ENCODE measurements at regions not wholly inside any gene's neighbourhood (a gene's known extent, or its start where the extent isn't known, plus 50 kb on each side); places are given as distances from the start of the nearest gene placed in this dataset.
"Not testable (repeated sequence)": the region's sequence is repeated elsewhere in the genome, so short reads cannot be mapped to it uniquely, and the experiment has no call there.

DNA sequence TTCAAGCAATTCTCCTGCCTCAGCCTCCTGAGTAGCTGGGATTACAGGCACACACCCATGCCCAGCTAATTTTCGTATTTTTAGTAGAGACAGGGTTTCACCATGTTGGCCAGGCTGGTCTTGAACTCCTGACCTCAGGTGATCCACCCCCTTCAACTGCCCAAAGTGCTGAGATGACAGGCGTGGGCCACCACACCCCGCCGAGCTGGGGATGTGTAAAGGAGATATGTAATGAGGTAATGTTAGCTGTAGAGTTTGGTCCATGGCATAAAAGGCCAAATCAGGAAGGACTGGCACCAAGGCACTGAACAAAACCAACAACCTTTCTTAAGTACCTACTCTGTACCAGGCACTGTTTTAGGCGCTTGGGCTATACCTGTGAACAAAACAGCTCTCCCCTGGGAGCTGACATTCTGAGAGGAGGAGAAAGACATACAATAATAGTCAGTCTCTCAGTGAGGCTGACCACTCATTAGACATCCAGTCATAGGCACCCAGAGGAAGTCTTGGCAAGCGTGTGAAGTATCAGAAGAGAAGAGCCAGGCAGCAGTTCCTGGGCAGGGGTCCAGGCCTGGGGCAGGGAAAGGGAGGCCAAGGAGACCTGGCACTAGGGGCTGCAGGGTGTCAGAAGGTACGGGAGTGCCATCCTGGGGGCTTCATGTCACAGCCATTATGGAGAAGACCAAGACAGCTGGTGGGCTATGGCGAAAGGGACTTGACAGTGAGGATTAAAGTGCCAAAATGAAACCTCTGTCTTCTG lies 164.8 kb upstream of the DTNBP1 start:
- no peak for DNase-seq (ENCODE audit: low read depth)

DNA sequence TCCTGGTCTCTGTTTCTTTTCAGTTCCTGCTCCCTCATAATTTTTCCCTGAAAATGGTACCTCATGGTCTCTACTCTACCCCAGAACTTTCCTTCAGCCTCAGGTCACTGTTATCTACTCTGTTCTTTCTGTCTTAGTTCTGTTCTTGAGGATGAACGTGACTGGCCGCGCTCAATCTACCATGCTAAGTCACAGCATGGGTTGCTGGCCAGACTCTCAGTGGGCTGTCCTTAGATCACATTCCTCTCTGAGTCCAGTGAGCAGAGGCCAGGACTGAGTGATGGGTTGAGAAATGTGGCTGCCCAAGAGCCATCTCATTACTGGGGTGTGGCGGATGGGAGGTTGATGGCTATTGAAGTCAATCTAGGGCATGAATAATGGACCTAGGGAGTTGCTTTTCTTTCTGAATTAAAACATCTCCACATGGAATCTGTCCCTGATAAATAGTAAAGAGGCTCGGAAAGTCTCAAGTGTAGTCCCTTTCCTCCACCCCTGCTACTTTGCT lies 164.0 kb upstream of the DTNBP1 start:
- no peak for DNase-seq (ENCODE audit: low read depth)

DNA sequence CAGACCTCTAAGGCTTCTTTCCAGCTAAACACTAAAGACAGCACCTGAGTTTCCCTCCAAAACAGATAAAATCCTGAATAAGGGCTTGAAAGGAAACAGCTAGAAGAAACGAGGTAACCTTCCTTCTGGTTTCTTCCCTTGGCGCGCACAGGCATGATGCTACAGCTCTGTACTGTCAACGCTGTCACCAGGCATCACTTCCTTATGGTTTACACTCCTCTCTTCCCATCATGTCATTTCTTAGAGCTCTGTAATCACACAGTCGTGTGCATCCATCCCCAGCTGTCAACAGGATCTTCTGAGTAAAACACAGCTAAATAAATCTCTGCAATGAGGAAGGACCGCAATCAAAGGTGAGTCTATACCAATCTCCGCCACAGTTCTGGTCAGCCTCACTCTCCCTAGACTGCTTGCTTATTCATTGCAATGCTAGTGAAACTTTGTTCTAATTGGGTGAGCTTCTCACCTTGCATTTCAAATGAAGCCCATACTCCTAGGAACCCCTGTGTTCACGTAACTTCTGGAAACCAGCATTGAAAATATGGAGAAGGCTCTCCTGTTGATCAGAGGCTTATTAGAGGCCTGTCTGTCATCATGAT lies 162.6 kb upstream of the DTNBP1 start:
- DNase-seq (ENCODE audit: low read depth) = no peak

DNA sequence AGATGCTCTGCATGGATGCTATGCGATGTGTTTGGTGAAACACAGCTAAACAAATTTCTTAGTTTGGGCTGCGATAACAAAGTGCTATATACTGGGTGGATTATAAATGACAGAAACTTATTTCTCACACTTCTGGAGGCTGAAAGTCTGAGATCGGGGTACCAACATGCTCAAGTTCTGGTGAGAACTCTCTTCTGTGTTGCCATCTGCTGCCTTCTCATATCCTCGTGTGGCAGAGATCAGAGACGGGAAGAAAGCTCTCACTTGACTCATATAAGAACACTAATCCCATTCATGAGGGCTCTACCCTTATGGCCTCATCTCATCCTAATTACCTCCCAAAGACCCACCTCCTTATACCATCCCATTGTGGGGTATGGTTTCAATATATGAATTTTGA lies 162.0 kb upstream of the DTNBP1 start:
- DNase-seq (ENCODE audit: low read depth) = no peak

DNA sequence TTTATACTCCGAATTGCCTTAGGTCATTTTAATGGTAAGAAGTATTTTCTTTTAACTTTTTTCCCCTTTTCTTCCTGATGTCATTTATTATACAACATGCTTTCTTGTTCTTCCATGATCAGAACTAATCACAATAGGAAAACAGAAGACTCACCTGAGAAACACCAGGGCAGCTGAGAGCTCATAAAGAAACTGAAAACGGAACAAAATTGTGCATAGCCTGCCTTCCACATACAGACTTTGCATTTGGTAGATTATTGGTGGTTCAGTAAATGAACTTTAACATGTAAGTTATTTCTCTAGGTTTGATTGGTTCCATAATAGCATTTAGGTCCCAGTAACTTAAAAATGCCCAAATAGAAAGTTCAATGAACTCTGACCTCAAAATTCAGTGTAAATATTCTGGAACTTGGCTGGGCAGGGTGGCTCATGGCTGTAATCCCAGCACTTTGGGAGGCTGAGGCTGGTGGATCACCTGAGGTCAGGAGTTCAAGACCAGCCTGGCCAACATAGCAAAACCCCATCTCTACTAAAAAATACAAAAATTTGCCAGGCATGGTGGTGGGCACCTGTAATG lies 161.1 kb upstream of the DTNBP1 start:
- no peak for DNase-seq (ENCODE audit: low read depth)

DNA sequence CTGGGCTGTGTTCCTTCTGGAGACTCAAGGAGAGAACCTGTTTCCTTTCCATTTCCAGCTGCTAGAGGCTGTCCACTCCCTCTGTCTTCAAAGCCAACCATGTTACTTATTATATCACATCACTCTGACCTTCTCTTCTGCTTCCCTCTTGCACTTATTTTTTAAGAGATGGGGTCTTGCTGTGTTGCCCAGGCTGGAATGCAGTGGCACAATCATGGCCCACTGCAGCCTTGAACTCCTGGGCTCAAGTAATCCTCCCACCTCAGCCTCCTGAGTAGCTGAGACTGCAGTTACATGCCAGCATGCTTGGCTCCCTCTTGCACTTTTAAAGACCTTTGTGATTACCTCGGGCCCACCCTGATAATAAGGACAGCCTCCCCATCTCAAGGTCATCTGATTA lies 160.0 kb upstream of the DTNBP1 start:
- DNase-seq (ENCODE audit: low read depth) = no peak

DNA sequence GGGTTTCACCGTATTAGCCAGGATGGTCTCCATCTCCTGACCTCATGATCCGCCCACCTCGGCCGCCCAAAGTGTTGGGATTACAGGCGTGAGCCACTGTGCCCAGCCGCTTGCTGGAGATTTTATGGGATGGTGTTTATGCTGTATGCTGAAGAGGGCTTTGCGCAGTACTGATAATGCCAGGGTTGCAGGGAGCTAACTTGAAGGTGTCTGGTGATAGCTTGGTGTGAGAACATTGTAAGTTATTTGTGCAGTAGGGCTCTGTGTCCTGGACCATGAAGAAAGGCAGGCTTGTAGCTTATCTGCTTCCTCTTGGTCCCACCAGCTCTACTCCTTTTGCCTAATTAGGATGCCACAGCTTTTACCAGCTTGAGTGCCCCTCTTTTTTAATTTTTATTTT lies 157.0 kb upstream of the DTNBP1 start:
- no peak for DNase-seq (ENCODE audit: low read depth)

DNA sequence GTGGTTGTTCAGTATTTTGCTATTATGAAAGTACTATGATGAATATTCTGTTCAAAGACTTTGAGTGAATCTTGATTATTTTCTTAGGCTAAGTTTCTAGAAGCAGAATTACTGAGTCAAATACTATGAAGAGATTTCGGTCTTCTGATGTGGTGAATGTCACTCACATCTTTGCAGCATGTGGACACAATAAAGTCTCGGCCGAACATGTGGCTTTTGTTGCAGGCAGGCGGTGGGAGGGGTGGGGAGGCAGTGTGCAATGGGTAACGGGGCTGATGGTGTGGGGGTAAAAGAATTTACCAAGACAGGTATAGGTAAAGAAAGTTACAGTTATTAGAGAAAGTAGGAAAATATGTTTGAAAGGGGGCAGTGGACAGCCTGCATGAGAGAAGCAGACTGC lies 156.4 kb upstream of the DTNBP1 start:
- DNase-seq (ENCODE audit: low read depth) = no peak

DNA sequence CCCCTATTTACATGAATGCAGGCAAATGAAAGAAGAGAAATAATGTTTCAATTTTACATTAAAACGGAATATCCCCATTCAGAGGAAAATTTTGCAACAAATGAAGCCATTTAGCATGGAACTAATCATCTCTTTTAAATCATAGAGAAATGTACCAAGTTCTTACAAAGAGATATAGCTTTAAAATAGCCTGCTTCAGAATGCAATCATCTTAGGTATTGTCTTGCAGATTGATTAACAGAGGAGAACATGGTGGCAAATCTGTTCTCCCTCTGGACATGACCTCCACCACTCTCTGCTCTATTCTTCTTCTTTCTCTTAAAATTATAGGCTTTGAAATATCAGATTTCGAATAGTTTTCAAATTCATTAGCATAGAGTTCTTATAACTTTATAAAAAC lies 155.7 kb upstream of the DTNBP1 start:
- DNase-seq (ENCODE audit: low read depth) = no peak

DNA sequence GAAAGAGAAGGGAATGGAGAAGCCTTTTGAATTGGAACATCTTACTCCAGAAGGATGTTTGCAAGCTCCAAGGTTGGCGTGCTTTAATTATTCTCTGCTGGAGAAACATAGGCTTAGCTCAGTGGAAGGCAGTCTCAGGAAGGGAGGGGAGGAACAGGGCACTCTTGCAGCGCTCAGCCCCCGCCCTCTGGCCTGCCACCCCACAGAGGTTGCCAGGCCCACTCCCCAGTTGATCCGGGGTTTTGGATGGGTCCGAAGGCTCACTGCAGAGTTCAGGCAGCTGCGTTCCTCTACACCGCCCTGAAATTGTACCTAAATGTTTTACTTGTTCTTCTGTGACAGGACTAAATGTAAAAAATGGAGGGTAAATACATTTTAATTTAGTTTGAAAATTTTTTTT lies 155.2 kb upstream of the DTNBP1 start:
- DNase-seq (ENCODE audit: low read depth) = no peak

DNA sequence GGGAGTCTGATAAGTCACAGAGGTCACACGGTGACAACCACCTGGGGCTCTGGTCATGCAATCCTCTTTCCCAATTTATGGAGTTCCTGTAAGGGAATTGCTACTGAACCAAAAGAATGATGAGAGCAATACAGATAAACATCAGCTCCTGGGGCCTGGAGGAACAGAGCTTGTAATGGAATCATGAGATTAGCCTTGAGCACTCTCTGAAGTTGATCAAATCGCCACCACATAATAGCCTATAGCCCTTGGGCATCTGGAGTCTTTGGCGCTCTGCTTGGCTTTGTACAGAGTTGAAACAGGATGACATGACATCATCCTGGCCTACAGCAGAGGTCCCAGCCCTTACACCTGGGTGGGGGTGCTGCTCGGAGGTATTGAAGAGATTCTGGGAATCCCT lies 154.3 kb upstream of the DTNBP1 start:
- no peak for DNase-seq (ENCODE audit: low read depth)

DNA sequence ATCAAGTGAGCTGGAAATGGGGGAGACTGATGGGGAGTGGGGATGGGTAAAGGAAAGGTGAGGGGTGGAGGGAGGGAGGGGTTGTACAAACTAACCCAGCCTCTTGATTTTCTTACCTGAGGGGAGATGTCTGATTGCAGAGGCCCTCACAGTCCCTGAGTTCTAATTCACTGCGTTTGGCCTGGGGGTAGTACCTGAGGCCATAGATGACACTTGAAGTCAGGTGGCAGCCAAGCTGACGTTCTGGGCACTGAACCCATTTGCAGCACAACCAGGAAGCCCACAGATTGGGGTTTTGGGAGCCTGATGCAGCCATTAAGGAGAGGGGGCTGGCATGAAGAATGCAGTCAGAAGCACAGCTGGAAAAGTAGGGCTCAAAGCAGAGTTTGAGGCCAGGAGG lies 153.8 kb upstream of the DTNBP1 start:
- DNase-seq (ENCODE audit: low read depth) = no peak

DNA sequence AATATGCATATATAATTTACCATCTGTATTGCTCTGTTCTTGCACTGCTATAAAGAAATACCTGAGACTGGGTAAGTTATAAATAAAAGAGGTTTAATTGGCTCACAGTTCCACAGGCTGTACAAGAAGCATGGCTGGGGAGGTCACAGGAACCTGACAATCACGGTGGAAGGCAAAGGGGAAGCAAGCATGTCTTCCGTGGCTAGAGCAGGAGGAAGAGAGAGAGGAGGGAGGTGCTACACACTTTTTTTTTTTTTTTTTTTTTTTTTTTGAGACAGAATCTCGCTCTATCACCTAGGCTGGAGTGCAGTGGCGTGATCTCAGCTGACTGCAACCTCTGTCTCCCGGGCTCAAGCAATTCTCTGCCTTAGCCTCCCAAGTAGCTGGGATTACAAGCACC lies 150.9 kb upstream of the DTNBP1 start:
- DNase-seq (ENCODE audit: low read depth) = not testable (repeated sequence)

DNA sequence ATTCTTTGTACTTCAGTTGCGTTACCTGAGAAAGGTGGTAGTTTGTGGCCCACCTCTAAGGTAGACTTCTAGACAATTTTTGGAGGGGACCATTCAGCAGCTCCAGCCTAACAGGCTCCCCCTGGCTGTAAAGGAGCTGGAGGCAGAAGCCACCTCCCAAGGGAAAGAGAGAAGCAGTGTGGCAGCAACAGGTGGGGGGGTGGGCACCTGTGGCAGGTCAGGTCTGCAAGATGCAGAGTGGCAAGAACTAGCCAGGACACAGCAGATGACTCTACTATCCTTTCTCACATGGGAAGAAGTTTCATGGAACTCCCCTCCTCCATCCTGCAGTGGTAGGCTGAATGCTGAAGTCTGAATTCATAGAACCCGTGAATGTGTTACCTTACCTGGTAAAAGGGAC lies 148.3 kb upstream of the DTNBP1 start:
- no peak for DNase-seq (ENCODE audit: low read depth)

DNA sequence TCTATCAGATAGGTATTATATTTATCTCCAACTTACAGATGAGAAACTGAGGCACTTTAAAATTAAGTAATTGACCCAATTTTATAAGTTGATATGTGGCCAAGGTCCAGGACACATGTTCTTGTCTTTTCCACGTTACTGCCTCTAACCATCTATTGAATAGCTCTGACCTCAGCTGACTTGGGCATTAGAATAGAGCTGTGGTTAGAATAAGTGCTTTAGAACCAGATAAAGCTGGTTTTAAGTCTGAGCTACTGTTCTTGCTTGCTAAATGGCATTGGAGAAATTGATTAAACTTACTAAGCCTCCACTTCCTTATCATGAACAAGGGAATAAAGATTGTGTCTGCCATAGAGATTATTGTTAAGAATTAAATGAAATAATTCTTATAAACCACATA lies 147.8 kb upstream of the DTNBP1 start:
- no peak for DNase-seq (ENCODE audit: low read depth)

DNA sequence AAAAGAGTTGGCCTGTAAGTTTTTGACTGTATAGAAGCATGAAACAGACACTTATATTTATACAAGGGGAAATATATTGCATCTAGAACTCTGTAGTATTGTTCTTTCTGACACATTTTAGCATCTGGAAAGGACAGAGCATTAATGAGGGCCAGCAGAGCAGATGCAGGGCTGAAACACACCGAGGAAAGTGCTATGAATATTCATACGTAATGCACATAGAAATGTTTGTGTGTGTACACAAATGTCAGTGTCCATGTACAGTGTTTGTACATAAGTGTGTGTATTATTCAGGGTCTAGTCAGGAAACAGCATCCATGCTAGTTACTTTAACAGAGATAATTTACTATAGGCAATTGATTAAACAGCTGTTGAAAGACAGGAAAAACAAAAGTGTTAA lies 146.5 kb upstream of the DTNBP1 start:
- no peak for DNase-seq (ENCODE audit: low read depth)

DNA sequence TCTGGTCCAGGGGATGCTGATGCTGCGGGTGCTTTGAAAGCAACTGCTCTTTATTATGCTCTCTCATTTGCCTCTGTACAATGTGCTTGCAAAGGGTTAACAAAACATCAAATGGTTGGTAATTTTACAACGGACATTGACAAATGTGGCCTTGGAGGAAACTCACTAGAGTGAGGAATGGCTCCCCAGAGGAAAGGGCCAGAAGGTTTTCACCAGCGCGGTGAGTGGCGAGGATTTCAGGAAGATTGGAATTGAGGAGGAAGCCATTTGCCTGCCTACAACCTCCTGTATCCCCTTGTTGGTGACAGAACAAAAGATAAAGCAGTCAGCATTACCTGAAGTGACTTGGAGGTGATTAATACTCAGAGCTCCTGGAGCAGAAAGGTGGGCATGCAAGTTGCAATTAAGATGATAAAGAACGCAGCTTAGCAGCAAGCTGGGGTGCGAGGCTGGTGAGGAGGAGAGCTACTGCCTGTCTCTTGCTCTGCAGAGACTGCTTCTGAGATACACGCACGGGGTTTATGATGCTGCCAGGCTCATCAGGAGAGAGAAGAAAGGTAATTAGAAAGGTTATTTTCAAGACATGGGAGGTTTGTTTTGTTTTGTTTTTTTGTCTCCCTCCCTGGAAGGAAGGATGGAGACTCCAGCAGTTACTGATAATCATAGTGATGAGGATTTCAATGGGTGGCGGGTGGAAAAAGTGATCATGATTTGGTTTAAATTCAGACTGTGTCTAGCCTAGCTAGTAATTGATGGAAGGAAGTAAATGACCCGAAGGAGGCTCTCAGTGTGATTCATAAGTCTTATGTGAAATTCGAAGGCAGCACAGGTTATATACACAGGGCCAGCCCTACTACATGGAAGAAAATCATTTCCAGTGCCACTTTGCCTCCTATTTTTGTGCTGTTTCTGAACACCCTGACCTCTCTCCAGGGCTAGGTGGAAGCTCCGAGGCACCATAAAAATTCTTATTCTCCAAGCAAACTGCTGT lies 141.6 kb upstream of the DTNBP1 start:
- no peak for DNase-seq (ENCODE audit: low read depth)

DNA sequence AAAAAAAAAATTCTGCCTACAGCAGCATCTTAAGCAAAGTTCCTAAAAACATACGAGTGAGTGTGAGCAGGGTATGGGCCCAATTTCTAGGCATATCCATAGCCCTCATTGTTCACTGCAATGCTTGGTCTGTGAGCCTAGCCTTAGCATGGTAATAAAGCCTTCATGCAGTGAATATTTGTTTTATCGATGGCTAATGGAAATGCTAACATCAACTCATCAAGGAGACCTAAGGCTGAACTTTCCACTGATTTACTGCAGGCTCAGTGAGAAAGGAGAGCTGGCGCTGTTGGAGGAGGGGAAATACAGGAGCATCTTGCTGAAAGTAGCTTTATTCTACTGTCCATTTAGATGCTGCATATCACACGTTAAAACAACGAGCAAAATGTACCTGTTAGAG lies 139.6 kb upstream of the DTNBP1 start:
- no peak for DNase-seq (ENCODE audit: low read depth)

DNA sequence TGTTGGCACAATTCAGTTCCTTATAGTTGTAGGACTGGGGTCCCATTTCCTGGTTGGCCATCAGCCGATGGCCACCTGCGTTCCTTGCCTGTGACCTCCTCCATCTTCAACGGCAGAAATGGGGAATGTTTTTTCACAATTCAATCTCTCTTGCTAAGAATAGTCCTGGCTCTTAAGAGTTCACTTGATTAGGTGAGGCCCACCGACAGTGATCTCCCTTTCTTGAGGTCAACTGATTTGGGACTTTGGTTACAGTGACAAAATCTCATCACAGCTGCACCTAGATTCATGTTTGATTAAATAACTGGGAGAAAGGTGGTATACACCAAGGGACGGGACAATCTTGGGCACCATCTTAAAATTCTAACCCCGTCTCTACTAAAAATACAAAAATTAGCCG lies 139.1 kb upstream of the DTNBP1 start:
- DNase-seq (ENCODE audit: low read depth) = no peak

DNA sequence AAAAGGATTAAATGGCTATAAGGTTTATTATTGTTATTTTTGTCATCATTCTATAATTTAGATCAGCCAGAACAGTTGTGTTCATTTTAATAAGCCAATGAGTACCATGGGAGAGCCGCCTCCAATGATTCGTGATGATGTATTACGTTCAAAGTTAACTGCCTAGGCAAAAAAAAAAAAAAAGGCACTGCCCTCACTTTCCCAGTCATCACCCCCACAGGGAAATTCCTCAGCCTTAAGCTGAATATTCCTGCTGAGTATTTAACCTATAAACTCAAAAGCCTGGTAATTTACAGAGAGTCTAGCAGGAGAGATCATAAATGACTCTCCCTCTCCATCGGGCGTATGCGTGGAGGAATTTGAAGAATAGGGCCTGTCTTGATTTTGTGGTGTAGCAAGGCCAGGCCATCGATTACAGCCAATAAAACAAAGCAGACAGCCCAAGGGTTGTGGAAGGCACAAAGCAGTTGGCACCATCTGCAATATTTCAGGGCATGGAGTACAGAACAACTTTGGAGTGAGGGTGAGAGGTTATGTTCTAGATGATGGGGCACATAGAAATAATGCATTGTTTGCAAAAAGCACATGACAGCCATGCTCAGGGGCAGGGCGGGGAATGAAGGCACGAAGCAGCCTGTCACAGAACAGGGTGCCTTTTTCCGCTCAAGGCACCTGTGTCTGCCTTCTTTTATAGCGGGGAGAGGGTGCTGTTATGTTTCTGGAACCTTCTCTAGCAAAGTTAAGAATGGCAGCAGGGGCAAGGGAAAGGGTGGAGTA lies 138.2 kb upstream of the DTNBP1 start:
- no peak for DNase-seq (ENCODE audit: low read depth)

DNA sequence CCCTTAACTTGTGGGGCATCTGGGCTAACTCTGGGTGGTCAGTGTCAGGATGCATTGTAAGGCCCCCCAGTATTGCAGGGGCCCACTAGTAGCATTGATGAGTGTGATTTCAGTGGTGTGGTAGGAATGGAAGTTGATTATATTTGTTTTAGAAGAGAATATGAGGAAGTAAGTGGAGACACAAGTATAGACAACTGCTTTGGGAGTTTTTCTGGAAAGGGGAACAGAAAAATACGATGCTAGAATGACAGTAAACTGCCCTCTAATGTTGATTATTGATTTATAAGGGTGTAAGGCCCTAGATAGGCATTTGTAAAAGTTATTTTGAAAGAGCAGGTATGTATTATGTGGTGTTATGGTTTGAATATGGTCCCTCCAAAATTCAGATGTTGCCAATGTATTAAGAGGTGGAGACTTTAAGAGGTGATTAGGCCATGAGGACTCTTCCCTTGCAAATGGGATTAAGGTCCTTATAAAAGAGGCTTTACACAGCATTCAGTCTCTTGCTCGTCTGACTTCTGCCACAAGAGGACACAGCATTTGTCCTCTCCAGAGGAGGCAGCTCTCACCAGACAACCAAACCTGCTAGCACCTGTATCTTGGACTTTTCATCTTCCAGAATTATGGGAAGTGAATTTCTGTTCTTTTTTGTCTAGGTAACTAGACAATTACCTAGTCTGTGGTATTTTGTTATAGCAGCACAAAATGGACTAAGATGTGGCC lies 135.9 kb upstream of the DTNBP1 start:
- no peak for DNase-seq (ENCODE audit: low read depth)
